LNCaP clone FGC (cell line): ENCODE measurements at regions not wholly inside any gene's neighbourhood (a gene's known extent, or its start where the extent isn't known, plus 50 kb on each side); places are given as distances from the start of the nearest gene placed in this dataset.

ENCODE experiments used
- DNase-seq: peaks from one replicate; pipeline ENCODE4 v3.0.0-alpha.2; 2011; ENCODE audit warnings: low read depth
- H3K4me3 ChIP-seq: 2 replicates; pipeline ENCODE4 v1.5.1; 2011; ENCODE audit warnings: mild to moderate bottlenecking, low read depth, low read length, control low read depth
- CTCF ChIP-seq: IDR thresholded peaks from 2 replicates; pipeline ENCODE4 v1.5.1; 2012; ENCODE audit warnings: mild to moderate bottlenecking; ENCODE audit not compliant: control insufficient read depth, insufficient read depth; ENCODE audit errors: extremely low read depth

DNA sequence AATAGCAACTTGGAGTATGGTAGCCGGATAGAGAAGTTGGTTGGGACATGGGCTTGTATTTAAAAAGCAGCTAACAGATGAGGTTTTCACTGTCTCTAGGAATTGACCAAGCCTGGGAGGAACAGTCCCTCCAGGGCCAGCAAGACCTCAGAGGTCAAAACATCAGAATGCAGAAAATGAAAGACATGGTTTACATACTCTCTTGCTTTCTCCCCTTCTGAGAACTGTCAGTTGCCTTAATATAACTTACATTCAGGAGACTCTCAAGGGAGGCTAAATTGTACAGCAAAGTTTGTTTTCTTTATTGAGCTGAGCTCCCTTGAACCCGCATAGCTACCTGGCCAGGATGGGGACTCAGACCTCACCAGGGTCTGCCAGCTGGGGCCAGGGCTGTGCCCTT is 179.3 kb downstream of the GAS1 start:
- TF ChIP-seq CTCF: no peak
- DNase-seq: no peak

DNA sequence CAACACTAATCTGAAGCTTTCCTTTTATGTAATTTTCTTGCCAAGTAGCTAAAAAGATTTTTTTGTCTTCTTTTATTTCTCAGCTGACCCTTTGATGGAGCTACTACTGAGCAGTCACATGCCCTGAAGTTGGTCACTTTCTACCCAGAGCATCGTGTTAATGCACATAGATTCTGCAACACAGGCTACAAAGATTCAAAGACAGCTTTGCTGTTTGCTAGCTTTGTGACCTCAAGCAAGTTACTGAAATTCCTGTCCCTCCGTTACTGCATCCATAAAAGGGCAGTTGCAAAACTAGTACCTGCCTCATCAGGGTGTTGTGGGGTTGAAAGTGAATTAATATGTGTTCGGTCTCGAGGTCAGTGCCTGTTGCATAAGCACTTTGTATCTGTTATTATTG is 179.9 kb downstream of the GAS1 start:
- H3K4me3 ChIP-seq: no peak overlapping the region
- no peak for DNase-seq
- no peak for TF ChIP-seq CTCF

More for the DNA sequence above, 179.3 kb downstream of the GAS1 start:
- no peak overlapping the region for H3K4me3 ChIP-seq

DNA sequence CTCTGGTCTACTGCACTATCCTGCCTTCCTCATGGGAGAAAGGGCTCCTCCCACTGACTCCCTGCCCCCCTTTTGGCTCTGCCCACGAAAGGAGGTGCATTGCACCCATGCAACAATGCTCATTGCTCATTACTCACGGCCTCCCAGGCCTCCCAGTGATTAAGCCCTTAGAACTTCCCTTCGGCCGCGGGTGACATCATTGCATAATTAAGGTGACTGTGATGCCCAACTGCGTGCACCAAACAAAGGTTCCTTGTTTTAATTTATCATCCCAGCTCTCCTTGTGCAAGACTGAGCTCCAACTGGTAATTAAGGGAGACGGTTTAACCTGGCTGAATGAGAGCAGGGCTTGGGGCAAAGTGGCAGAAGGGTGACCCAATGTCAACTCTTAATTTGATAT is 180.4 kb downstream of the GAS1 start:
- no peak overlapping the region for H3K4me3 ChIP-seq
- no peak for DNase-seq
- no peak for TF ChIP-seq CTCF

DNA sequence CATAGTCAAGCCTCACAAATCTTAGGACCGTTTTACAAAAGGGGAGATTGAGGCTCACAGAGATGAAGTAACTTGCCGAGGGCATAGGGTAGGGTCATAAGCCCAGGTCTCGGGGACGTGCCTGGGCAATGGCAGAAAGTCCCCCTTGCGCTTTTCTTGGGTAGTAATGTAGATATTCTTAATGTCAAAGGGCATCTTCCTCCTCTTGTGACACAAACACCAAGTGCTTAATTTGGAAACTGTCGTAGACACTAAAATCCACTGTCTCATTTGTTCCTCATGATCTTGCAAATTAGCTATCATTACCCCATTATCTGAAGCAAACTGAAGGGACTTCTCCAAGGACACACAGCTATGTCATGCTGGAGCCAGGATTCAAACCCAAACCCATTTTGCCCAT is 180.8 kb downstream of the GAS1 start:
- no peak overlapping the region for H3K4me3 ChIP-seq
- DNase-seq: no peak
- no peak for TF ChIP-seq CTCF

GRCh38 chr9:86765746-86766430 is 181.4 kb downstream of the GAS1 start:
- TF ChIP-seq CTCF: no peak
- no peak for DNase-seq
- H3K4me3 ChIP-seq: no peak overlapping the region

- no peak overlapping the region for H3K4me3 ChIP-seq
- DNase-seq: no peak
- no peak for TF ChIP-seq CTCF
Observed at GRCh38 chr9:86764671-86765343, 182.5 kb downstream of the GAS1 start.
